ENCODE measurements at regions not wholly inside any gene's neighbourhood (a gene's known extent, or its start where the extent isn't known, plus 50 kb on each side); places are given as distances from the start of the nearest gene placed in this dataset.

DNA sequence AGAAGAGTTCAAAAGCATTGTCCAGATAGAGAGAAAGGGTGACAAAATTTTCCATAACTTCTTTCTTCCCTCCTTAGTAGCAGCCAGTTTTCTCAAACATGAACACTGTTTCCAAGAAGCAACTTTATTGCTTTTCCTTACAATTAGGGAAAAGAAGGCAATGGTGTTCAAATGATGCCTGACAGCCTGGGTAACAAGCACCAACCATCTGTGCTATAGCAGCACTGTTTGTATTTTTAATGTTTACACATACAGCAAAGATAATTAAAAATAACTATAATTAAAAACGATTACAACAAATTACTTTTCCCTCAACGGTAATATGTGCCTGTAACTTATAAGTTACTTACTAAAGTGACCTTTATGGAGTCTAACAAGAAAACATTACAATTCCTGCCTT is 450.6 kb upstream of the LMO3 start:
- DNase-seq (ENCODE audit: low read depth, low spot score), result no peak
- no TSS peak for BruUV-seq (replicated peaks)
- Histone ChIP-seq H3K4me3 (ENCODE audit: low read depth in 2 of 2, low read length in 2 of 2) (no peak overlapping the region), H3K4me1 (ENCODE audit: control insufficient read depth, insufficient read depth, low read length) (no peaks in the 10 kb centered on the region; the same call in 1 of the 2 replicates), H3K36me3 (ENCODE audit: control insufficient read depth, insufficient read depth, low read length) (no peaks in the 10 kb centered on the region), H3K9me3 (ENCODE audit: control insufficient read depth, insufficient read depth, low read depth, low read length) (no peaks in the 10 kb centered on the region), H3K27me3 (ENCODE audit: control insufficient read depth, insufficient read depth, low read length) (no peaks in the 10 kb centered on the region), H3K27ac (ENCODE audit: low read length) (no peak overlapping the region)
- CTCF ChIA-PET, result no interaction called here
- in situ Hi-C loops (cut with HindIII; ENCODE audit: low pct_unique_long_range_greater_than_20kb, low sequenced_read_pairs) (no loop called here), intact Hi-C loops (cut with micrococcal nuclease; ENCODE audit: unreplicated experiment) (no loop called here)
- ATAC-seq, result no peak
- TF ChIP-seq SIN3A (IDR thresholded peaks at IDR 0.05; ENCODE audit: borderline replicate concordance, insufficient read depth, low read depth, low read length), result no peak
- no peak for TF ChIP-seq POLR2AphosphoS5 (IDR thresholded peaks at IDR 0.05; ENCODE audit: low read depth, low read length)
- TF ChIP-seq, protein P1, sequence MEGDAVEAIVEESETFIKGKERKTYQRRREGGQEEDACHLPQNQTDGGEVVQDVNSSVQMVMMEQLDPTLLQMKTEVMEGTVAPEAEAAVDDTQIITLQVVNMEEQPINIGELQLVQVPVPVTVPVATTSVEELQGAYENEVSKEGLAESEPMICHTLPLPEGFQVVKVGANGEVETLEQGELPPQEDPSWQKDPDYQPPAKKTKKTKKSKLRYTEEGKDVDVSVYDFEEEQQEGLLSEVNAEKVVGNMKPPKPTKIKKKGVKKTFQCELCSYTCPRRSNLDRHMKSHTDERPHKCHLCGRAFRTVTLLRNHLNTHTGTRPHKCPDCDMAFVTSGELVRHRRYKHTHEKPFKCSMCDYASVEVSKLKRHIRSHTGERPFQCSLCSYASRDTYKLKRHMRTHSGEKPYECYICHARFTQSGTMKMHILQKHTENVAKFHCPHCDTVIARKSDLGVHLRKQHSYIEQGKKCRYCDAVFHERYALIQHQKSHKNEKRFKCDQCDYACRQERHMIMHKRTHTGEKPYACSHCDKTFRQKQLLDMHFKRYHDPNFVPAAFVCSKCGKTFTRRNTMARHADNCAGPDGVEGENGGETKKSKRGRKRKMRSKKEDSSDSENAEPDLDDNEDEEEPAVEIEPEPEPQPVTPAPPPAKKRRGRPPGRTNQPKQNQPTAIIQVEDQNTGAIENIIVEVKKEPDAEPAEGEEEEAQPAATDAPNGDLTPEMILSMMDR (IDR thresholded peaks at IDR 0.05), result no peak
- POLR2A ChIA-PET, result interaction anchor here (0.7 kb wide), 1 partner anchor 55 kb away, joined by 3 read pairs; no protein-coding TSS in a partner anchor

DNA sequence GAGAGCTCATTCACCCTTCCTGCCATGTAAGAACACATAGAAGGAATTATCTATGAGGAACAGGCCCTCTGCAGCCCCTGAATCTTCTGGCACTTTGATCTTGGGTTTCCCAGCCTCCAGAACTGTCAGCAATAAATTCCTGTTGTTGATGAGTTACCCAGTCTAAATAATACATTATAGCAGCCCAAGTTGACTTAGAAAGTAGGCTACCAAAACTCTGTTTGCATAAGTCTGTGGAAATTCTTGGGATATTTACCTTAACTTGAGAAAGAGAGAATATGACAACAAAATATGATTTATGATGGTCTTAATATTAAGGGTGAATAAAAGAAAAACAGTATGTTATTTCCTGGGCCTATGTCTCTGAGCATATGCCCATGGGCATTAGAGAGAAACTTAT is 433.0 kb upstream of the LMO3 start:
- DNase-seq (ENCODE audit: low read depth, low spot score) (no peak), ATAC-seq (no peak)
- Histone ChIP-seq H3K27me3 (ENCODE audit: control insufficient read depth, insufficient read depth, low read length) (no peaks in the 10 kb centered on the region), H3K4me3 (ENCODE audit: low read depth in 2 of 2, low read length in 2 of 2) (no peak overlapping the region), H3K9me3 (ENCODE audit: control insufficient read depth, insufficient read depth, low read depth, low read length) (no peaks in the 10 kb centered on the region), H3K4me1 (ENCODE audit: control insufficient read depth, insufficient read depth, low read length) (no peaks in the 10 kb centered on the region), H3K36me3 (ENCODE audit: control insufficient read depth, insufficient read depth, low read length) (no peaks in the 10 kb centered on the region; the same call in 1 of the 2 replicates), H3K27ac (ENCODE audit: low read length) (no peak overlapping the region)
- CTCF ChIA-PET, result no interaction called here
- BruUV-seq (replicated peaks), result no TSS peak
- intact Hi-C loops (cut with micrococcal nuclease; ENCODE audit: unreplicated experiment), result no loop called here
- in situ Hi-C loops (cut with HindIII; ENCODE audit: low pct_unique_long_range_greater_than_20kb, low sequenced_read_pairs), result no loop called here
- POLR2A ChIA-PET, result no interaction called here
- TF ChIP-seq, protein P2, sequence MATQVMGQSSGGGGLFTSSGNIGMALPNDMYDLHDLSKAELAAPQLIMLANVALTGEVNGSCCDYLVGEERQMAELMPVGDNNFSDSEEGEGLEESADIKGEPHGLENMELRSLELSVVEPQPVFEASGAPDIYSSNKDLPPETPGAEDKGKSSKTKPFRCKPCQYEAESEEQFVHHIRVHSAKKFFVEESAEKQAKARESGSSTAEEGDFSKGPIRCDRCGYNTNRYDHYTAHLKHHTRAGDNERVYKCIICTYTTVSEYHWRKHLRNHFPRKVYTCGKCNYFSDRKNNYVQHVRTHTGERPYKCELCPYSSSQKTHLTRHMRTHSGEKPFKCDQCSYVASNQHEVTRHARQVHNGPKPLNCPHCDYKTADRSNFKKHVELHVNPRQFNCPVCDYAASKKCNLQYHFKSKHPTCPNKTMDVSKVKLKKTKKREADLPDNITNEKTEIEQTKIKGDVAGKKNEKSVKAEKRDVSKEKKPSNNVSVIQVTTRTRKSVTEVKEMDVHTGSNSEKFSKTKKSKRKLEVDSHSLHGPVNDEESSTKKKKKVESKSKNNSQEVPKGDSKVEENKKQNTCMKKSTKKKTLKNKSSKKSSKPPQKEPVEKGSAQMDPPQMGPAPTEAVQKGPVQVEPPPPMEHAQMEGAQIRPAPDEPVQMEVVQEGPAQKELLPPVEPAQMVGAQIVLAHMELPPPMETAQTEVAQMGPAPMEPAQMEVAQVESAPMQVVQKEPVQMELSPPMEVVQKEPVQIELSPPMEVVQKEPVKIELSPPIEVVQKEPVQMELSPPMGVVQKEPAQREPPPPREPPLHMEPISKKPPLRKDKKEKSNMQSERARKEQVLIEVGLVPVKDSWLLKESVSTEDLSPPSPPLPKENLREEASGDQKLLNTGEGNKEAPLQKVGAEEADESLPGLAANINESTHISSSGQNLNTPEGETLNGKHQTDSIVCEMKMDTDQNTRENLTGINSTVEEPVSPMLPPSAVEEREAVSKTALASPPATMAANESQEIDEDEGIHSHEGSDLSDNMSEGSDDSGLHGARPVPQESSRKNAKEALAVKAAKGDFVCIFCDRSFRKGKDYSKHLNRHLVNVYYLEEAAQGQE (IDR thresholded peaks at IDR 0.05; ENCODE audit: insufficient read depth in 1 of 2, low read depth in 2 of 2, low read length in 1 of 2), result no peak
- TF ChIP-seq, protein P1 (IDR thresholded peaks at IDR 0.05), result no peak
- no peak for TF ChIP-seq SIN3A (IDR thresholded peaks at IDR 0.05; ENCODE audit: borderline replicate concordance, insufficient read depth, low read depth, low read length)
- TF ChIP-seq TCF7L2 (IDR thresholded peaks at IDR 0.05; ENCODE audit: low read depth, low read length), result no peak
- TF ChIP-seq POLR2AphosphoS5 (IDR thresholded peaks at IDR 0.05; ENCODE audit: low read depth, low read length), result no peak

Data from Panc1 (cell line).